ENCODE measurements at regions not wholly inside any gene's neighbourhood (a gene's known extent, or its start where the extent isn't known, plus 50 kb on each side); places are given as distances from the start of the nearest gene placed in this dataset.

- Histone ChIP-seq H3K27me3 (replicated peaks; ENCODE audit: insufficient read depth) (no peaks in the 10 kb centered on the region), H3K4me3 (no peak overlapping the region), H2AFZ (no peak overlapping the region), H3F3A (ENCODE audit: insufficient read depth) (no peaks in the 10 kb centered on the region), H3K4me1 (ENCODE audit: insufficient read depth) (0 out of 2 replicates have a peak, but pooled peaks cover 2% of the 10 kb centered on the region), H4K20me1 (ENCODE audit: insufficient read depth) (no peaks in the 10 kb centered on the region), H3K9ac (no peak overlapping the region), H3K79me2 (ENCODE audit: insufficient read depth) (no peaks in the 10 kb centered on the region), H3K9me3 (ENCODE audit: low read depth) (no peaks in the 10 kb centered on the region), H3K36me3 (ENCODE audit: low read depth) (no peaks in the 10 kb centered on the region), H3K9me2 (ENCODE audit: insufficient read depth) (no peaks in the 10 kb centered on the region), H3K27ac (no peak overlapping the region), H3K4me2 (ENCODE audit: unreplicated experiment) (no peak overlapping the region)
- in situ Hi-C loops (cut with MboI), result no loop called here
- no peak for DNase-seq
- TF ChIP-seq EZH2 (IDR thresholded peaks at IDR 0.05; ENCODE audit: insufficient read depth, poor library complexity, severe bottlenecking) (no peak), EZH2phosphoT487 (IDR thresholded peaks at IDR 0.05; ENCODE audit: insufficient read depth, low read depth) (no peak)
Observed at GRCh38 chr10:61023053-61023452, 79.1 kb upstream of the RHOBTB1 start.

- Histone ChIP-seq H3K9me3 (ENCODE audit: low read depth) (no peaks in the 10 kb centered on the region), H2AFZ (no peak overlapping the region), H3K27me3 (replicated peaks; ENCODE audit: insufficient read depth) (no peaks in the 10 kb centered on the region), H4K20me1 (ENCODE audit: insufficient read depth) (no peaks in the 10 kb centered on the region), H3K4me2 (ENCODE audit: unreplicated experiment) (no peak overlapping the region), H3K9me2 (ENCODE audit: insufficient read depth) (no peaks in the 10 kb centered on the region), H3F3A (ENCODE audit: insufficient read depth) (no peaks in the 10 kb centered on the region), H3K36me3 (ENCODE audit: low read depth) (no peaks in the 10 kb centered on the region), H3K79me2 (ENCODE audit: insufficient read depth) (no peaks in the 10 kb centered on the region), H3K27ac (no peak overlapping the region), H3K9ac (no peak overlapping the region), H3K4me1 (ENCODE audit: insufficient read depth) (no peaks in the 10 kb centered on the region), H3K4me3 (no peak overlapping the region)
- in situ Hi-C loops (cut with MboI), result no loop called here
- 64 to 67% methylated on average over 2 of the region's 2 CpGs for WGBS, 2 experiments (ENCODE audit: low coverage in 1 of 2, low lambda C conversion rate in 2 of 2, missing lambda C conversion rate in 2 of 2)
- DNase-seq, result no peak
- TF ChIP-seq EZH2 (IDR thresholded peaks at IDR 0.05; ENCODE audit: insufficient read depth, poor library complexity, severe bottlenecking), result no peak
- no peak for TF ChIP-seq EZH2phosphoT487 (IDR thresholded peaks at IDR 0.05; ENCODE audit: insufficient read depth, low read depth)
Observed at GRCh38 chr10:61021926-61022325, 77.9 kb upstream of the RHOBTB1 start.

GRCh38 chr10:61020420-61021158, 76.6 kb upstream of the RHOBTB1 start:
- Histone ChIP-seq H3K9me2 (ENCODE audit: insufficient read depth) (no peaks in the 10 kb centered on the region), H3K4me2 (ENCODE audit: unreplicated experiment) (no peak overlapping the region), H3F3A (ENCODE audit: insufficient read depth) (no peaks in the 10 kb centered on the region), H3K4me1 (ENCODE audit: insufficient read depth) (no peaks in the 10 kb centered on the region), H3K9ac (no peak overlapping the region), H3K79me2 (ENCODE audit: insufficient read depth) (no peaks in the 10 kb centered on the region), H3K27ac (no peak overlapping the region), H3K9me3 (ENCODE audit: low read depth) (no peaks in the 10 kb centered on the region), H2AFZ (no peak overlapping the region), H3K4me3 (no peak overlapping the region), H3K27me3 (replicated peaks; ENCODE audit: insufficient read depth) (no peaks in the 10 kb centered on the region), H3K36me3 (ENCODE audit: low read depth) (no peaks in the 10 kb centered on the region), H4K20me1 (ENCODE audit: insufficient read depth) (no peaks in the 10 kb centered on the region)
- in situ Hi-C loops (cut with MboI), result no loop called here
- no peak for TF ChIP-seq EZH2phosphoT487 (IDR thresholded peaks at IDR 0.05; ENCODE audit: insufficient read depth, low read depth)
- no peak for TF ChIP-seq EZH2 (IDR thresholded peaks at IDR 0.05; ENCODE audit: insufficient read depth, poor library complexity, severe bottlenecking)
- no peak for DNase-seq
- 78 to 83% methylated on average over 3 of the region's 3 CpGs for WGBS, 2 experiments (ENCODE audit: low coverage in 1 of 2, low lambda C conversion rate in 2 of 2, missing lambda C conversion rate in 2 of 2)

- Histone ChIP-seq H3K27ac (no peak overlapping the region), H3K4me2 (ENCODE audit: unreplicated experiment) (no peak overlapping the region), H3K79me2 (ENCODE audit: insufficient read depth) (no peaks in the 10 kb centered on the region), H3K36me3 (ENCODE audit: low read depth) (no peaks in the 10 kb centered on the region), H3K4me3 (no peak overlapping the region), H3K9me2 (ENCODE audit: insufficient read depth) (no peaks in the 10 kb centered on the region), H3K9me3 (ENCODE audit: low read depth) (no peaks in the 10 kb centered on the region), H3K9ac (no peak overlapping the region), H3F3A (ENCODE audit: insufficient read depth) (no peaks in the 10 kb centered on the region), H2AFZ (no peak overlapping the region), H3K4me1 (ENCODE audit: insufficient read depth) (no peaks in the 10 kb centered on the region), H3K27me3 (replicated peaks; ENCODE audit: insufficient read depth) (no peaks in the 10 kb centered on the region), H4K20me1 (ENCODE audit: insufficient read depth) (no peaks in the 10 kb centered on the region)
- DNase-seq, result no peak
- in situ Hi-C loops (cut with MboI), result no loop called here
- no peak for TF ChIP-seq EZH2 (IDR thresholded peaks at IDR 0.05; ENCODE audit: insufficient read depth, poor library complexity, severe bottlenecking)
Observed at GRCh38 chr10:61018146-61018545, 74.2 kb upstream of the RHOBTB1 start.

GRCh38 chr10:61016630-61017029, 72.6 kb upstream of the RHOBTB1 start:
- Histone ChIP-seq H3K27ac (no peak overlapping the region), H3K27me3 (replicated peaks; ENCODE audit: insufficient read depth) (no peaks in the 10 kb centered on the region), H3K79me2 (ENCODE audit: insufficient read depth) (no peaks in the 10 kb centered on the region), H4K20me1 (ENCODE audit: insufficient read depth) (no peaks in the 10 kb centered on the region), H3K4me2 (ENCODE audit: unreplicated experiment) (no peak overlapping the region), H3K9me2 (ENCODE audit: insufficient read depth) (no peaks in the 10 kb centered on the region), H3K9me3 (ENCODE audit: low read depth) (no peaks in the 10 kb centered on the region), H3K4me1 (ENCODE audit: insufficient read depth) (no peaks in the 10 kb centered on the region), H3F3A (ENCODE audit: insufficient read depth) (no peaks in the 10 kb centered on the region), H3K36me3 (ENCODE audit: low read depth) (no peaks in the 10 kb centered on the region), H3K4me3 (no peak overlapping the region), H2AFZ (no peak overlapping the region), H3K9ac (no peak overlapping the region)
- 73 to 78% methylated on average over 1 of the region's 1 CpG for WGBS, 2 experiments (ENCODE audit: low coverage in 1 of 2, low lambda C conversion rate in 2 of 2, missing lambda C conversion rate in 2 of 2)
- DNase-seq, result no peak
- TF ChIP-seq EZH2 (IDR thresholded peaks at IDR 0.05; ENCODE audit: insufficient read depth, poor library complexity, severe bottlenecking) (no peak), EZH2phosphoT487 (IDR thresholded peaks at IDR 0.05; ENCODE audit: insufficient read depth, low read depth) (no peak)
- in situ Hi-C loops (cut with MboI), result no loop called here
